ENCODE measurements at regions not wholly inside any gene's neighbourhood (a gene's known extent, or its start where the extent isn't known, plus 50 kb on each side); places are given as distances from the start of the nearest gene placed in this dataset.

- Histone ChIP-seq H3K4me1 (no peaks in the 10 kb centered on the region), H3K27ac (no peak overlapping the region), H3K27me3 (no peaks in the 10 kb centered on the region), H3K4me3 (no peak overlapping the region), H3K9me3 (no peaks in the 10 kb centered on the region), H3K36me3 (no peaks in the 10 kb centered on the region)
- intact Hi-C loops (cut with DNase I; ENCODE audit: low total_unique reads) = no loop called here
- no peak for DNase-seq
- in situ Hi-C loops (cut with MboI; ENCODE audit: low pct_ligation_motif_present in 1 of 4, low pct_unique_long_range_greater_than_20kb in 1 of 4, low sequenced_read_pairs in 3 of 4) = loop anchor here in 1 of 4 donors (25.0 kb wide), 1 partner anchor 208 kb away; no protein-coding TSS in a partner anchor
- TF ChIP-seq, protein P1, sequence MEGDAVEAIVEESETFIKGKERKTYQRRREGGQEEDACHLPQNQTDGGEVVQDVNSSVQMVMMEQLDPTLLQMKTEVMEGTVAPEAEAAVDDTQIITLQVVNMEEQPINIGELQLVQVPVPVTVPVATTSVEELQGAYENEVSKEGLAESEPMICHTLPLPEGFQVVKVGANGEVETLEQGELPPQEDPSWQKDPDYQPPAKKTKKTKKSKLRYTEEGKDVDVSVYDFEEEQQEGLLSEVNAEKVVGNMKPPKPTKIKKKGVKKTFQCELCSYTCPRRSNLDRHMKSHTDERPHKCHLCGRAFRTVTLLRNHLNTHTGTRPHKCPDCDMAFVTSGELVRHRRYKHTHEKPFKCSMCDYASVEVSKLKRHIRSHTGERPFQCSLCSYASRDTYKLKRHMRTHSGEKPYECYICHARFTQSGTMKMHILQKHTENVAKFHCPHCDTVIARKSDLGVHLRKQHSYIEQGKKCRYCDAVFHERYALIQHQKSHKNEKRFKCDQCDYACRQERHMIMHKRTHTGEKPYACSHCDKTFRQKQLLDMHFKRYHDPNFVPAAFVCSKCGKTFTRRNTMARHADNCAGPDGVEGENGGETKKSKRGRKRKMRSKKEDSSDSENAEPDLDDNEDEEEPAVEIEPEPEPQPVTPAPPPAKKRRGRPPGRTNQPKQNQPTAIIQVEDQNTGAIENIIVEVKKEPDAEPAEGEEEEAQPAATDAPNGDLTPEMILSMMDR (IDR thresholded peaks at IDR 0.05) = no peak
- no peak for TF ChIP-seq POLR2AphosphoS5 (IDR thresholded peaks at IDR 0.05)
- TF ChIP-seq EP300 (IDR thresholded peaks at IDR 0.05; ENCODE audit: low read depth) = no peak
- TF ChIP-seq POLR2A (IDR thresholded peaks at IDR 0.05) = no peak
- 79% methylated on average over 2 of the region's 2 CpGs; no CpG with 5 or more reads in 1 of the 2 donors for WGBS, 2 donors (ENCODE audit: low coverage in 1 of 2)
Measured at GRCh38 chr11:109954534-109954933, 138.7 kb upstream of the ZC3H12C start.

GRCh38 chr11:109956124-109956793 lies 136.9 kb upstream of the ZC3H12C start:
- 73 to 74% methylated on average over 2 to 3 of the region's 3 CpGs for WGBS, 2 donors (ENCODE audit: low coverage in 1 of 2)
- DNase-seq = no peak
- in situ Hi-C loops (cut with MboI; ENCODE audit: low pct_ligation_motif_present in 1 of 4, low pct_unique_long_range_greater_than_20kb in 1 of 4, low sequenced_read_pairs in 3 of 4) = loop anchor here in 1 of 4 donors (25.0 kb wide), 1 partner anchor 206 kb away; no protein-coding TSS in a partner anchor
- no peaks in the 10 kb centered on the region for H3K9me3 ChIP-seq
- H3K27me3 ChIP-seq = no peaks in the 10 kb centered on the region
- H3K27ac ChIP-seq = no peak overlapping the region
- no peak overlapping the region for H3K4me3 ChIP-seq
- TF ChIP-seq POLR2AphosphoS5 (IDR thresholded peaks at IDR 0.05) (no peak), POLR2A (IDR thresholded peaks at IDR 0.05) (no peak)
- TF ChIP-seq, protein P1 (IDR thresholded peaks at IDR 0.05) = no peak
- no peaks in the 10 kb centered on the region for H3K4me1 ChIP-seq
- no peaks in the 10 kb centered on the region for H3K36me3 ChIP-seq
- intact Hi-C loops (cut with DNase I; ENCODE audit: low total_unique reads) = no loop called here

- H3K4me3 ChIP-seq = no peak overlapping the region
- in situ Hi-C loops (cut with MboI; ENCODE audit: low pct_ligation_motif_present in 1 of 4, low pct_unique_long_range_greater_than_20kb in 1 of 4, low sequenced_read_pairs in 3 of 4) = loop anchor here in 1 of 4 donors (25.0 kb wide), 1 partner anchor 205 kb away; no protein-coding TSS in a partner anchor
- no peaks in the 10 kb centered on the region for H3K4me1 ChIP-seq
- intact Hi-C loops (cut with DNase I; ENCODE audit: low total_unique reads) = no loop called here
- H3K27me3 ChIP-seq = no peaks in the 10 kb centered on the region
- H3K36me3 ChIP-seq = no peaks in the 10 kb centered on the region
- H3K9me3 ChIP-seq = no peaks in the 10 kb centered on the region
- no peak for DNase-seq
- 80 to 82% methylated on average over 6 of the region's 6 CpGs for WGBS, 2 donors (ENCODE audit: low coverage in 1 of 2)
- H3K27ac ChIP-seq = no peak overlapping the region
- TF ChIP-seq EP300 (IDR thresholded peaks at IDR 0.05; ENCODE audit: low read depth) (no peak), POLR2A (IDR thresholded peaks at IDR 0.05) (no peak), POLR2AphosphoS5 (IDR thresholded peaks at IDR 0.05) (no peak)
- TF ChIP-seq, protein P1 (IDR thresholded peaks at IDR 0.05) = no peak
Measured at GRCh38 chr11:109957000-109957399, 136.2 kb upstream of the ZC3H12C start.

- Histone ChIP-seq H3K4me3 (no peak overlapping the region), H3K36me3 (no peaks in the 10 kb centered on the region), H3K4me1 (no peaks in the 10 kb centered on the region), H3K27ac (no peak overlapping the region), H3K27me3 (no peaks in the 10 kb centered on the region), H3K9me3 (no peaks in the 10 kb centered on the region)
- in situ Hi-C loops (cut with MboI; ENCODE audit: low pct_ligation_motif_present in 1 of 4, low pct_unique_long_range_greater_than_20kb in 1 of 4, low sequenced_read_pairs in 3 of 4) (loop anchor here in 1 of 4 donors (25.0 kb wide), 1 partner anchor 205 kb away; no protein-coding TSS in a partner anchor), intact Hi-C loops (cut with DNase I; ENCODE audit: low total_unique reads) (no loop called here)
- no peak for DNase-seq
- TF ChIP-seq, protein P1 (IDR thresholded peaks at IDR 0.05) = no peak
- TF ChIP-seq EP300 (IDR thresholded peaks at IDR 0.05; ENCODE audit: low read depth) (no peak), POLR2AphosphoS5 (IDR thresholded peaks at IDR 0.05) (no peak), POLR2A (IDR thresholded peaks at IDR 0.05) (no peak)
Measured at GRCh38 chr11:109957601-109958000, 135.6 kb upstream of the ZC3H12C start.
